GM18870 (cell line): ENCODE measurements at regions not wholly inside any gene's neighbourhood (a gene's known extent, or its start where the extent isn't known, plus 50 kb on each side); places are given as distances from the start of the nearest gene placed in this dataset.

Source experiments
- ATAC-seq: cut with Tn5 transposase; IDR thresholded peaks from one replicate; pipeline ENCODE4 v1.9.1; 2021; ENCODE audit warnings: moderate library complexity; ENCODE audit not compliant: unreplicated experiment

DNA sequence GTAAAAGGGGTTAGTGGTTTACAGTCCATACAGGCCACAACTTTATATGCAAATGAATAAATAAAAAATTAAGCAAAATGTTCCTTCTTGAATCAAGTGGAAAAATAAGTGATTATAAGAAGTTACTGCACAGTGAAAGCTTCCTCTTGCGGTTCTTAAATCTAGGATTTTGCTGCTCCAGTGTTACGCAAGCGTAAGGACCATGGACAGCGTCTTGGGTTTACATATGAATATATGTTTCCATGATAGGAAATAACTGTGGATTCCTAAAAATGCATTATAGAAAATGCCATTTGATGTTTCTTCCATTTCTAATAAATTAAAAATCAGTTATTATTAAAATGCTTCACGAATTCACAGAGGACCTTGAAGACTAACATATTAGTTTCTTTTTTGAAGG lies 176.6 kb upstream of the POU3F2 start:
- no peak for ATAC-seq

DNA sequence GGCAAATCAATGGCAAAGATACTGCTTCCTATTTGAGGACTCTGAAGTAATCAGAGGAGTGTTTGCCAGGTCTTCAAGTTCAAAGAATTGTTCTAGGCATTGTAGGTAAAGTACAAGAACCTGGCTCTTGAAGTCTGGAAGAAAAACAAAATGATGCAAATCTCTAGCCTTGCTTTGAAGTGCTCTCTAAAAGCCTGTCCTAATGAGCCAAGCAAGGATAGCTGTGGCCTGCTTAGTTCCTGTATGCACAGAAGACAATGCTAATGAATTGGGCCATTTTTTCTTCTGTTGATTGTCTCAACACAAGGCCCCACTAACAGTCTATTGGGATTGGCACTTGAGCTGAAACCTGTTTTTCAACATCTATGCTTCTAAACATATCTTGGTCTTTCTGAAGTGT lies 165.0 kb upstream of the POU3F2 start:
- ATAC-seq: no peak

DNA sequence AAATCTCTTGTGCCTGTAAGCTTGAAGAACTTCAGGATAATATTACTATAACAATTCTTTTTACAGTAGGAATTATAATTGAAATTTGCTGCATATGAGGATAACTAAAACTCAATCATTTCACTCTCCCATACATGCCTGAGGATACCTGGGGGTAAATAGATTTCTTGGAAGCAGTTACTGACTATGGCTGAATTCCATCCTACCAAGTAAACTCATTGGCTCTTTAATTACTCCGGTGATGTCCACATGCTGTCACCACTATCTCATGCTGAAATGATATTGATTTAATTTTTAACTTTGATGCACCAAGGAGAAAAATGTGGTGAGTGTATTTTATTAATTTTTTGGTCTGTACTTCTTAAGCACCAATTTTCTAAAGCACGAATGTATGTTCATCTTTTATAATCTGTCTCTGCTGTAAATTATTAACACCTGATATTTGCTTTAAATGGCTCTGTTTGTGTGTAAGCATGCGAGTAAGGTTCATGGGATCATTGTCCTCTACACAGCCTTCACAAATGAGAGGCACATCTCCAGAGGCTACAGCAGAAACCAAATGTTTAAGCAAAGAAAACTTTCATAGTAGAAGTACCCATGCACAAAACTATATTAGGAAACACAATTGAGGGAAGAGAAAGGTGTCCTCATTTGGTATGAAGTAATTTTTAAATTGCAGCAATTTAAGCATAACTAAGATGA lies 164.2 kb upstream of the POU3F2 start:
- no peak for ATAC-seq

DNA sequence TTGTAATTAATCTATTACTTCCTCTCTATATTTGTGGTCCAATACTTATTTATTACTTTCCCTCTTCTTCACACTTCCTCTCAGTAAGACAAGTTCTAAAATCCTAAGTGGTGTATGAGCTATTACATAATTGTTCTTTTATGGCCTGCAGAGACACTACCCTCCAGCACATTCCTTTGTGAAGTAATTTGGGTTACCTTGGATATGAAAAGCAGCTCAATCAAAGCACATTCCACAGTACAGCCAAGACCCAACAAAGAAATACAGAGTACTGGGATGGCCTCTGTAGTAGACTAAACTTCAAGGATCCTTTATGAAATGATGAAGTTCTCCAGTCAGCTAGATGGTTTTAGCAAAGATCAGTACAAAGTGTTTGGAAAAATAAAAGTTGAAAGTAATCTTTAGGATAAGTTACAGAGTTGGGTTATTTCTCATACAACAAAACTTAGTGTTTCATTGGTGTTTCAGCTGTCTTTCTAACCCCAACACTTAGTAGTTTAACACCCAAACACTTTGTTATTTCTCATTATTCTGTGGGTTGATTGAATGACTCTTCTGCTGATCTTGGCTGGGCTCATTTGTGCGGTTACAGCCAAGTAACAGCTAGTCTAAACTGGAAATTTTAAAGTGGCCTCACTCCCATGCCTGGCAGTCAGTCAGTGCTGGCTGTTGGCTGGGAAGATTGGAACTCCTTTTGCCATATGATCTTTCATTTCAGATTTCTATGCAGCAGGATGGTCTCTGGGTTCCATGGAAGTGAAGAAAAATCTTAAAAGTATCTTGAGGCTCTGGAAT lies 161.5 kb upstream of the POU3F2 start:
- no peak for ATAC-seq

DNA sequence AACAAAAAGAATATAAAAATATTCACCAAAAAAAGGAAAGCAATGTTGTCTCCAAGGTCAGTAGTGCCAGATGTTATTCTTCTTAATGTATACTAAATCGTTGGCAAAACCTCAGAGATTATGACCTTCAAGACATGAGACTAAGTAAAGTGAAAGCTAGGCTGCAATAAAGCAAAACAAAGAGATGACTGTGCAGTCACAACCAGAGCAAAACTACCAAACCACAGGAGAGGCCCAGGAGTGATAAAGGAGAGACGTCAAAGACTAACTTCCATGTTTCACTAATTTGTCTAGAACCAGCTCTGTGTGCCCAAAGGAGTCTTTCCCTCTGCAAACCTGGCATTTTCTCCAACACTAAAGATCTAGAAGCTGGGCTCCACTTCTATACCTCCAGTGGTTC lies 155.9 kb upstream of the POU3F2 start:
- ATAC-seq: peak; percentile 86

DNA sequence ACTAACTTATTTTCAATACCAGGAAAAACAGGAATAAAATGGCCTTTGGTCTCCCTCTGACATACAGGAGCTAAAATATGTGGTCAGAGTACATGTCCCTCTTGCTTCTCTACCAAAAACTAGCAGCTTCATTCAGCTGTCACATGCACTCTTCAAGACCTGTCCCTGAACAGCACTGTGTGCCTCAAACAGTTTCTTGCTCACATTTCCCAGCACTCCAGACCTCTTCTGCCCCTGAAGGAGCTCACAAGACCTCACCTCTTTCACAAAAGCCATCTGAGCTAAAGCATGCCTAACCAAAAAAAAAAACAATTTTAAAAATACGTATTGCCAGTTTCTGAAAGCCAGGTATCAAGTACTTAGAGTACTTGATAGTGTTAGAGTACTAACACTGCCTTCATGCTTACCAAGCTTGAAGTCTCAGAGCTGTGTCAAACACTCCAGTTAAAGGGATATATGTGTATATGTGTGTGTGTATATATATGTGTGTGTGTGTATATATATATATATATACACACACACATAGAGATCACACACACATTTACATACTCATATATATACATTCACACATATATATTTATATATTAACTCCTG lies 148.3 kb upstream of the POU3F2 start:
- no peak for ATAC-seq

DNA sequence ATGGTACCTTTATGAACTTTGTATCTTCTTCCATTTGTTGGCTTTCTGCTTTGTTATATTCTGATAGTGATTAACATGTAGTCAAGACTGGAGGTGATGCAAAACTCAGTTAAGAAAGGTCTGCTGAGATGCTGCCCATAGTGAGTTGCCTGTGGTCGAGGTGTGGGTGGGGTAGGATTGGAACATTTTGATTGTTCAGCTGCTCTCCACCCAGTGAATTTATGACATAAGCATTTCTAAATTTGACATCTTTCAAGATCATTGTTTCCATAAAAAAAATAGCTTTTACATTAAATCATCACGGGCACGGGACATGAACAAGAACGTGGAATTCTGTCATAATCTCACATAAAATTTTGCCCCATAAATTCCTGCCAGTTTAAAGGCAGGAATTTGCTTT lies 146.6 kb upstream of the POU3F2 start:
- no peak for ATAC-seq

DNA sequence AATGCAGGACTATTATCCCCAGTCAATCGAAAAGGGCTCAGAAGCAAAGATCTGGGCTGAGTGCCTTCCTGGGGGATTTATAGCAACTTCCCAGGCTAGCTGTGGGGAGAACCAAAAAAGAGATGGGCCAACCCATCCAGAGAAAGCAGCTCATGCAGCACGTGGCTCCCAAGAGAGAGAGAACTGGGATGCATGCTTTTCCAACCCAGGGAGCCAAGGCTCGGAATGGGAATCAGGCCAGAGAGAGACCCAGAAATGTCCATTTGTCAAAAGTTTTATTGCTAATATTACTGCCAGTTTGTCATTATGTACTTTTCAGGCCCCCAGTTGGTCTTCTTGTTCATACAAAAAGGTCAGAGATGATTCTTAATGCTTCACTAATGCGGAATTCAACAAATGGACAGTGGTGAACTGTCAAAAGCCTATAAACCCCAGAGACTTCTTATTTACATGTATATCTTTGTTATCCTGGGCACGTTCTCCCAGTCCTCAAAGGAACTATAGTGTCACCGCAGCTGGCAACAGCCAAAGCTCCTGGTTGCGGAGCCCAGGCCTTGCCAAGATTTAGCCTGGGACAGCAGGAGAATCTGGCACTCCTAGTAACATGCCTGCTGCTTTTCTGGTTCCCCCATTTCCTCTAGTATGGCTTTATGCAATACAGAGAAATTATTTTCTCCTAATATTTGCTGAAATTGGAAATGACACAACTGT lies 139.1 kb upstream of the POU3F2 start:
- no peak for ATAC-seq

DNA sequence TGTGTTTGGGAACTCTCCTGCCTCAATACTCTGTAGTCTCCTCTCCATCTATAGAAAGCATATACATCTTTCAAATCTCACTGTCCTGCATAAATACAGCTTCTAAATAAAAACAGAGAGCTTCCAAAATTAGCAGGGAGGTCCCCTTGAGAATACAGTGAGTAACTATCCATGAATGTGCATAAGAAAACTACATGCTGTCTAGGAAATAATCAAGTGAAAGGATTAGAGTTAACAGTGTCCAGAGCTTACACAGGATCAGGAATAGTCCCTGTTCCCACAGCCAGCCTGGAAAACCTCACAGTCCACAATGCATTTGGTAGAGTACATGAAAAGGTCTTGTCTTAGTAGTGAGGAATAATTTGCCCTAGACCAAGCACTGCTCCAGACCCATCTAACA lies 123.0 kb upstream of the POU3F2 start:
- ATAC-seq: no peak

DNA sequence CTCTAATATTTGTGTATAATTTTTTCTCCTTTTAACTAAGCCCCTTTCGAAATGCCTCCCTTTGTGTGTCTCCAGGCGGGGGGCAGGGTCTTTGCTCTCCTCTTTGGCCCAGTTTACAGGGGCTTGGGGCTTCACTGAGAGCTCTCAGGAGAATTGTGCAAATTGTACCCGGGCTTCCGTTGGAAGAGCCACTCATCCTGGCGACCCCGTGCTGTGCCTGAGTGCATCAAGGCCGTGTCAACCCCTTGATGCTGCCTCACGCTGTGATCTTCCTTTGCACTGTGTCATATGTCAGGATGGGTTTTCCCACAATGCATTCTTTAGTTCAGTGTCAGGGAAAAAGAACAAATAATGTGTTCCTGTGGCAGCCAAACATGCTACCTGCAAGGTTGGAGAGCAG lies 118.0 kb upstream of the POU3F2 start:
- ATAC-seq: no peak

DNA sequence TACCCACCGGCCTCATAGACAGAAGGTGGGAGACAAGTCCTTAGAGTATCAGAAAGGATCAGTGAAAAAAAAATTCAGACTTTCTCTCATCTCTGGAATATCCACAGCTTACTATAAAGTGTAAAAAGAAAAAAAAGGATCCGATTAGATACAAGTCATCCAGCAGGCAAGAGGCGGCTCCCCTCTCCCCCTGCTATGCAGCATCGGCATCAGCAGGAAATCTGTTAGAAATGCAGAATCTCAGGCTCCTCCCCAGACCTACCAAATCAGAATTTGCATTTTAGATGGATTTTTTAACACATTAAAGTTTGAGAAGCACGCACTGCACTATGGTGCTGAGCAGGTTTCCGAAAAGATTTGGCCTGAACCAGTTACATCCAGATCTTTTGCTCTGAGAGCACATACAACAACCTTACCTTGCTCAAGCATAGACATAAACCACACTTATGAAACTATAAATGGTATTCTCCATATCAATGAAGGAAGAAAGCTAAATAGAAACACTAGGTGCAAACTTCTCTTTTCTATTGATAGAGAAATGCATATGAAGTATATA lies 117.0 kb upstream of the POU3F2 start:
- ATAC-seq: no peak

DNA sequence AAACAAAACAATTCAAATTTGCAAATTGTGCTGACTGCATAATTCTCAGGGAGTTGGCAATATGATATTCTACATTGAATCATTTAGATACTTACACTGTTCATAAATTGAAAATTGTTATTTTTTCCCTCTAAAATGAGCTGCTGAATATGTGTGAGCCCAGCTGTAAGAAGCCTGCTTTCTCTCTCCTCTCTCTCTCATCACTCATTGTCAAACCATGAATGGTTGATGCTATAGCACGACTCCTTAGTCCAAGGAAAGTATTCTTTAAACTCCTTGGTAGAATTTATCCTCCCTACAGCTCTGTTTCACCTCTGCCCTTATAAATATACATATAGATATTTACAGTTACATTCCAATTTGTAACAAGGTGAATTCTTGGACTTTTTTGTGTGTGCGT lies 116.4 kb upstream of the POU3F2 start:
- ATAC-seq: no peak

DNA sequence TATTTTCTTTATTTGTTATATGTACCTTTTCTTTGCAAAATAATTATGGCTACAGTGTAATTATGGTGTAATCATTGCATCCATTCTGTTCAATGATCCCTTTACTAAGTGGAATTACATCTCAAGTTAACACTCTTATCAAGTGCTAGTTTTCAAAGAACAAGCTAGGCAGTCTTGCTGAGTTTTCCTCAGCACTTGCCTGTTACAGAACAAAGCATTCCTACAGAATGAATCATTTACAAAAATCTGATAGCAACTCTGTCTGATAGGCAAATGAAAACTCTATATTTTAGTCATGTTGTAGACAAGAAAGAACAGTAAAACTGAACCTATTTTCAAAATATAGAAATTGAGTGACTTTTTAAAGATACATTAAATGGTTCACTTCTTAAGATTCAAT lies 109.8 kb upstream of the POU3F2 start:
- no peak for ATAC-seq

DNA sequence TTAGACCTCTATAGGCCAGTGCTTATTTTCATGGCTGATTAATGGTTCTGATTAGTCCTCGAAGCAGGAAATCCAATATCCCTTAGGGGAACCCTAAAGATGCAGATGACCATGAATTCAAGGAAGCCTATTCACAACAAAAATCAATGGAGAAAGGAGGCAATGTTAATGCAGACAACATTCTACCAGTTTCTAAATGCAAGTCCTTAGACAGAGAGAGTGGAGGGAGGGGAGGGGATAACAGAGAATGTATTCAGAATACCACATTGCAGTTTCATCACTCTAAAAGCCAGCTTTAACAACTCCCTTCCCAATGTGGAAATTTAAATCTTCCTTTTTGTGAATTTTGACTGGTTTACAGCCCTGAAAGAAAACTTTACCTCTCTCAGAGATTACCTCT lies 87.1 kb upstream of the POU3F2 start:
- no peak for ATAC-seq

DNA sequence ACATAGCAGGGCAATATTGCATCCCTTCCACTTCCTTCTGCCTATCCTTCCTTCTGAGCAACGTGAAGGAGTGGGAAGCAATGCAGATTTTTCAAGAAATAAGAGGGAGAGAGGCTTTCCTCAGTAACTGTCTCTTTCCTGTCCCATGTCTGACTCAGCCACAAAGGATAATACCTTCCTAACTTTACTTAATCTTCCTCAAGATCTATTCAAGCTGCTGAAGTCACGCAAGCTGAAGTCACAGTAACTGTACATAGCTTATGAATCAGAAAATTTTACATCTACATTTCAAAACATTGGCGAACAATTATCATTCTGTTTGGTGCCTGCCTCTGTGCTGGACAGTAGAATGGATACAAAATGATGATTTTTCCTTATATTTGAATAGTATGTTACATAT lies 86.4 kb upstream of the POU3F2 start:
- no peak for ATAC-seq

DNA sequence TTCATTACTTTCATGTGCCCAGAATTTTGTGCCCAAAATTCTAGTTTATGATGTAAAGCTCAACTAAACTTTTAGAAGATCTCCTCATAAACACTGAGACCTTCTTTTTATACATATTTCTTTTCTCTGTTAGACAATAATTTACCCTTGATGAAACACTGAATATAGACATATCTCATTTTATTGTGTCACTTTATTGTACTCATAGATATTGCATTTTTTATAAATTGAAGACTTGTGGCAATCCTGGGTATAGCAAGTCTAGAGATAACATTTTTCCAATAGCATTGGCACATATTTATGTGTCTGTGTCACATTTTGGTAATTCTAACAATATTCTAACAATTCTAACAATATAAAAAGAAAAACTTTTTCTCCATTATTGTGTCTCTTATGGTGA lies 74.9 kb upstream of the POU3F2 start:
- no peak for ATAC-seq

DNA sequence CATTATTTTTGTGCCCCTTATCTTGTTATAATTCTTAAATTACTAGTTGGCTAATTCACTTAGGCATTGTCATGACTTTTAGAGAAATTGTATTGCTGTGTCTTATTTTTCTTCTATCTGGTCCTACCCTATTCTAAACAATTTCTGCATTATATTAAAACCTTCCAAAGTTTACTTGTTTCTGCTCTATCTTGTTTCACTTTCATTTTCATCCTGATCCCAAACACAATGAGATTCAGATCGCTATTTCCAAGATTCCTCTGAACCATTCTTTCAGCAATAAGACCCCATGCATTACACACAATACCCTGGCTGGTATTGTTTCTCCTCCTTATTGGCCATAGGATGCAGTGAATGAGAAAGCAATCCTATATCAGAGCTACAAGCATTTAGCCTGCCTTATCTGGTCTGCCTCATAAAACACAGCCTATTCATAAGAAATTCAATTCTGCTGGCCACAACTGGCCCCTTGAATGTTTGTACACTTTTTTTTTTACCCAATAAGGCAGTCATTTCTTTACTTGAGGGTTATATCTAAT lies 69.9 kb upstream of the POU3F2 start:
- no peak for ATAC-seq

DNA sequence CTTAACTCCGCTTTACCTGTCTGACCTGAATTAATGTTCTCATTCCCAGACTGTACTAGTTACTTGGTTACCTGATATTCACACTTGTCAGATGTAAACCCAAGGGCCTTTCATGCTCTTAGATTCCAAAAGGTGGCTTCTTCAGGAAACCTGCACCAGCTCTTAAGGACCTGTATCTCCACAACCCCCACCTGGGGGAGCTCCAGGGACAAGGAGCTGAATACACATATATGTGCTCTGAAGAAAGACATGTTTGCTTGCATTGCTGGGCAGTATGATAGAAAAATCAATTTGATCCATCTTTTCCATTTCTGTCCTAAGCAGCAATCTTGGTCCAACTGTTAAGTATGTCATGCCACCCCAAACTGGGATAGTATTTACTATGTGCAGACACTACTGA lies 64.8 kb upstream of the POU3F2 start:
- ATAC-seq: no peak

DNA sequence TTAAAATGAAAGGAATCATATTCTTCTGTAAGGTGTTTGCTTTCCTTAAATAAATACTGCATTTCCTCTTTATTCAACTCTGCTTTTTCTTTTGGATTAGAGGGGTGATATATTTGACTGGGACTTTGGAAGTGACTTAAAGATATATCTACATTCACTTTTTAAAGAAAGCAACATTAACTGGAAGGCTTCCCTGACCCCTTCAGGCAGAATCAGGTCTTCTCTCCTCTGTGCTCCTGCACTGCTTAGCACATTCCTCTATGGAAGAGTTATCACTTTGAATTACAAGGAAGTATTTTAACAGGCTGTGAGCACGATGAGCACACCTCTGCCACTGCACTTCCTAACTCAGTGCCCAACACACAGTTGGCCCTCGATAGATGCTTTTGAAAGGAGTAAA lies 59.2 kb upstream of the POU3F2 start:
- no peak for ATAC-seq

DNA sequence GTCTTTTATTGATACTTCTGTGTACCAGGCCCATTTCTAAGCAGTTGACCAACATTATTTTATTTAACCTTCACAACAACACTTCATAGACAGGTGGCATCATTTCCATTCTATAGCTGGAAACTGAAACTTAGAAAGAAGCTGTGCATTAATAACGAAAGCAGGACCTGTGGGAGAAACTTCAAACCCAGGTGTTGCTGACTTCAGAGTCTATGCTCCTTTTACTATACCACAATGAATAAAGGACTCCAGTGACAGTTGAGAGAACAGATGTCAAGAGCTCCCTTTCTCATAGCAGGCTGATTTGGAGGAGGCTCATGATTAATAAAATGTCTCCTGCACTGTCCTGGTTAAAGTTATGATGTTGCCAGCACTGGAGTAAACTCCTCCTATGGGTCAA lies 56.6 kb upstream of the POU3F2 start:
- peak; percentile 99 for ATAC-seq

DNA sequence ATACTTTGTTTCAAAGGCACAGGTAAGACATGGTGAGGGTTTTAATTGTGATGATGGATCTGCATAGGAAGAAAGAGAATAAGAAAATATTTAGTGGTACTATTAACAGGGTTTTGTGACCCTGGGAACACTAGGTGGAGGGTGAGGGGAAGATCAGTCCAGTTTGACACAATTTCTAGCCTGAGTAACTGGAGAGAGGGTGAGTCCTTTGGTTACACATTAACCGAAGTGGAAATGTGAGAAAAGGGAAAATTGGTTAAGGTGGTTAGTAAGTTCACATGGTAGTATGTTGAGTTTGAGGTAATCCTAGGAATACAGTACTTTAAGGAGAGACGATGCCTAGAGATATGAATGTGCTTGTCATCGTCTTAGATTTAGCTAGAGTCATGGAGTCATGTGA lies 54.8 kb upstream of the POU3F2 start:
- ATAC-seq: no peak
